HK-2 (cell line): ENCODE measurements at regions not wholly inside any gene's neighbourhood (a gene's known extent, or its start where the extent isn't known, plus 50 kb on each side); places are given as distances from the start of the nearest gene placed in this dataset.
"Not testable (repeated sequence)": the region's sequence is repeated elsewhere in the genome, so short reads cannot be mapped to it uniquely, and the experiment has no call there.

Experiments
- DNase-seq: peaks from one replicate; pipeline ENCODE4 v3.0.0-alpha.2; 2018; ENCODE audit not compliant: unreplicated experiment

- no peak for DNase-seq
Measured at GRCh38 chr14:98008381-98009113, 1211.4 kb downstream of the VRK1 start.

DNA sequence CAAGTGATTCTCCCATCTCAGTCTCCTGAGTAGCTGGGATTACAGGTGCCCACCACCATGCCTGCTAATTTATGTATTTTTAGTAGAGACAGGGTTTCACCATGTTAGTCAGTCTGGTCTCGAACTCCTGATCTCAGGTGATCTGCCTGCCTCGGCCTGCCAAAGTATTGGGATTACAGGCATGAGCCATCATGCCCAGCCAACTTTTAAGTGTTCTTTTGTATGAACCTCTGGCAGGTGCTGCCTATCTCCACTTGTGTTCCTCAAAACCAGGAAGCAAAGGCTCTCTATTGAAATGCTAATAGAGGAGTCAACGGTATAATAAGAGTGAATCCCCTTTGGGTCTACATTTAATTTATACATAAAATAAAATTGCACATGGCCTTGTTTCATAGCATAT, 1212.0 kb downstream of the VRK1 start:
- not testable (repeated sequence) for DNase-seq

GRCh38 chr14:98010784-98011183, 1213.6 kb downstream of the VRK1 start:
- no peak for DNase-seq

DNA sequence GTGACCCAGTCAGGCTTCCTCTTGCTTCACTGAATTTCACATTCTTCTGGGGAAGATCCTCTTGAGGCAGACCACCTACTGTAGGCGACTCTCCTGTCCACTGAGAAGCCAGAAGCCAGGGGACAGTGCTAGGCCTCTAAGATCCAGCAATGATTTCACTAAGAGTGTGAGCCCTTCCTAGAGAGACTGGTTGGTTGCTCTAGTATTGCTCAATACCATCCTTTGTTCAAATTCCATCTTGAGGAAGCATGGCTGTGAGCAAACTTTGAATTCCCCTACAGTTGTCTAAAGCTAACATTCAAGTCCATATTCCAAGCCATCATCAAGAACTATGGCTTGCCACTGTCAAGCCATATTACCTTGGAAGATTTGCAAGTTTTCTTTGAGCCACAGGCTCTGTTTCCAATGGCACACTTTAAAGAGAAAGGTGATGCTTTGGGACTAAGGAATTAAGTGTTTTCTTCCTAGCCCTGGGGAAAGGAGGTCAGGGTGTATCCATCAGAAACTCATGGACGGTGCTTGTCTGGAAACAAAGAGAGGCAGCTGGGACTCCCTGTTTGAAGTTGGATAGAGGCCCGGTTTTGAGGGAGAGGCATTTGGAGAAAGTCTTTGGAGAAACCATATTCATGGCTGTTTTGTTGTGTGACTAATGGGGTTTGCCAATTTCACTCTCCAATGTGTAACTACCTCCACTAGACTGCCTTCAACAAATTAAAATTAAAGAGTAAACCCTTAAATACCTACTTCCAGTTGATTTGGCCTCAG, 1217.9 kb downstream of the VRK1 start:
- DNase-seq: no peak

DNA sequence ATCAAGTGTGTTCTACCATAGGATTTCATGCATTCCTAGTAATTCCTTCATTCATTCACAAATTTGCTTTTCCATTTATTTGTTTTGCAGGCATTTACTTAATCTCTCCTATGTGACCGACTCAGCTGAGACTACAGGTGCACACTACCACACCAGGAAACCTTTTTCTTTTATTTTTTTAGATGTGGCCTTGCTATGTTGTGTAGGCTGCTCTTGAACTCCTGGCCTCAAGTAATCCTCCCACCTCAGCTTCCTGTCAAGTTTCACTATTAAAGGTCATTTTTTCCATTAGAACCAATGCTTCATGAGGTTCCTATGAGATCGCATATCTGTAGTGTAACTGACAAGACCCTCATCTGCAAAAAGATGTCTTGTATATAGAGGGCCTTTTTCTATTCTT, 1218.7 kb downstream of the VRK1 start:
- DNase-seq: no peak

DNA sequence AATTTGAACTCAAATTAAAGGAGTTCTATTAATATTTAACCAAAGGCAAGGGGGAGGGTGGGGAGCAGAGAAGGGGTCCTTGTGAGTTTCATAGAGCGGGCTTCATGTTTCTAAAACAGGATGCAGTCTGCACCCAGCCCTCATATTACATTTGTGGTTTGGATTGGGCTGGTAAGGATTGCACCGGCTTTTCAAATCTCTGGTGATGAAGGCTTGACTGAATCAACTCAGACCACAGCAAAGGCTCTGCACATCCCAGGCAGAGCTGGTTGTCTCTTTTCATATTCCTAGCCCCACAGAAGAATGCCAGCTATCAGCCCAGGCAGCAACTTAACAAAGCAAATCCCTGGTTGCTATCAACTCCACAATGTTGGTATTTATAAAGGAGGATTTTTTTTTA, 1221.4 kb downstream of the VRK1 start:
- no peak for DNase-seq

DNA sequence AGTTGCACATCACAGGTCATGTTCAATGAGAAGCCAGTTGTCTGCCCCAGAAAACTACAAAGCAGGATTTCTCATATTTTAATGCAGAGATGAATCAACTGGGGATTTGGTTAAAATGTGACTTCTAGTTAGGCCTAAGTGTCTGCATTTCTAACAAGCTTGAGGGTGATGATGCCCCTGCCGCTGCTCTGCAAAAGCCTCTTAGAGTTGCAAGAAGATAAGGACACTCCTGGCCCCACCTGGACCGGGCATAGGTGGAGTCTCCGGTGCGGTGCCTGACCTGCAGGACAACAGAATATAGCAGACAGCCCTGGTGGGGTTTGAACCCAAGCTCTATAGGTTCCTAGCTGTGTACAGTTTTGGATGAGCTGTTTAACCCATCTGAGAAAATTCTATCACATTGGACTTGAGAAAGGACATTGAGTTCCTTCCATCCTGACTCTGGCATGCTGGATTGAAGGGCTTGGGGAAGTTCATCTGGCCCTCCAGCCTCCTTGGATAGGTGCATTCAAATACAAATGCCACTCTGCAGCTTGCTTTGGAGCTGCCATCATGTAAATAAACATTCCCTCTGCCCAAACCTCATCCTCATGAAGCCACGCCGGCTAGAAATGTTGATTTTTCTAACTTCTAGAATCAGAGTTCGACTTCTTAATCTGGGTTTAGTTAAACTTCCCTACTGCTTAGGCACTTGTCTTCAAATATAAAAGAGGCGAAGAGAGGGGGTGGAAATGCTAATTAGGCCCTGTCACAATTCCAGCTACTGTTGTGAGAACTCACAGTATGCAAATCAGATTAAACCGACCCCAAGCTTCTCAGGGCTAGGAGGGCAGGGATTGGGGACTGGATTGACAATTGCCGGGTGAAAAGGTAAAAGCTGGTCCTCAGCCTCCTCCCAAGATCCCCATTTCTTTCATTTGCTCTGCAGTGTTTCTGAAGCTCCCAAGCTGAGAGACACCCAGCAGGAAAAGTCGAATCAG, 1225.6 kb downstream of the VRK1 start:
- DNase-seq: no peak

- no peak for DNase-seq
Measured at GRCh38 chr14:98028162-98028561, 1231.0 kb downstream of the VRK1 start.

DNA sequence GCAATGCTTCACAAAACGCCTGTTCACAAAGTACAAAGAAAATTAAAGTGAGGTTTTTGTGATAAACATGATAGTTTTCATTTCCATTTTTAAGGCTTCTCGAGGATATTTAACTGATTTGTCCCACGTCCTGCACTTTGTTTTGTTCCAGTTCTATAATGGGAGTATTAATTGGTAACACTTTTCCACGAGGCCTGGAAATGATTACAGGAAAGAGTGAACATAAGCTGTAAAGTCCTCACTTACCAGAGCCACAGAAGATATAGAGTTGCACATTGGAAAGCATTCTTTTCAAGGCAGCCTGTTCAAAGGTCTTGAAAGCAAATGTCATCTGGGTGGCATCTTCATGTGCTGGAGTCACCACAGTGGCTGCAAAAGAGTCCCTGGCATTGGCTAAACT, 1236.6 kb downstream of the BCL11B start:
- DNase-seq: no peak

- no peak for DNase-seq
Measured at GRCh38 chr14:98037831-98038230, 1234.2 kb downstream of the BCL11B start.

DNA sequence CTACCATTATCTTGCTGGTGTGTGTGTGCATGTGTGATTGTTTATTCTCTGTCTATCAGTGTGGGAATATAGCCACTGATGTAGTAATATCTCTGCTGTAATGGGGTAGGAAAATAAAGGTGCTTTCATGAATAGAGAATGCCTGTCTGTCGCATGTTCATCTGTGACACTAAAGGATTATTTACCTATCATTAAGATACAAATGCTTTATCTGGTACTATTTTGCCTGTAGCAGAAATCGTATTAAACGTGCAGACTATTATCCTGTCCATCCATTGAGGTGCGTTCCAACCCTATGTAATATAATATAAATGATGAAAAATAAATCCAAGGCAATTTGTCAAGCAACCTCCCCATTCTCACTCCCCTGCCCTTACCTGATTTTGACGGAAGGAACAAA, 1215.1 kb downstream of the BCL11B start:
- DNase-seq: no peak

DNA sequence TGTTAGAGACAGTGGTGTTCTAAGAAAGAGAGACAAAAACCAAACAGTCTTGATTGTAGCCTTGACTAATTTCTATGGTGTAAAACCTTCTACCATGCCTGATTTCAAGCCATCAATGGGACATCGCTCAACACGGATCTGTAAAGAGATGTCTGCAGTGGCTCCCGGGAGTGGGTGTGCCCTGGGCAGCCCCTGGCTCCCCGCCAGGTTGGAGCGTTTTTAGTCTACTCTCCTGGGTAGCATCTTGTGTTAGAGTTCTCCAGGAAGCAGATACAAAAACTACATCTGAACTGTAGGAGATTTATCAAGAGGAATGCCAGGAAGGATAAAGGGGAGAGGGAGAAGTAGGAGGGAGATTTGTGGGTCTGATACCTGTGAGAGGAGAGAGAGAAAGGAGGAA, 1212.9 kb downstream of the BCL11B start:
- no peak for DNase-seq

DNA sequence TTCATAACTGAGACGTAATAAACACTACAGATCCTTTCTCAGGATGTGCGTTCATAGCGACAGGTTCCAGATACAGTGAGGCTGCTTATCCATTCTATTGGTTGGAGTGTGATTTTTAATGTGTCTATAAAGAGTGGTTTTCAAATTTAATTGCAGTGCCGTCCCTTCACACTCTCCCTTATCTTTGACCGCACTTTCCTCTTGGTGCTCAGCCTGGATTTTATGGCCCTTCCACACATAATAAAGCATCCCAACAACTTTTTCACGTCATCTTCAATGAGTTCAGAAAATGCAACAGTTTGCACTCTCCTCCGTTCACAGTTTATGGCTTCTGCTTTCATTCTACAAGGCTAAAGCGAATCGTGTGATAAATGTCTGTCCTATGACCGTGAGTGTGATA, 1209.9 kb downstream of the BCL11B start:
- no peak for DNase-seq

DNA sequence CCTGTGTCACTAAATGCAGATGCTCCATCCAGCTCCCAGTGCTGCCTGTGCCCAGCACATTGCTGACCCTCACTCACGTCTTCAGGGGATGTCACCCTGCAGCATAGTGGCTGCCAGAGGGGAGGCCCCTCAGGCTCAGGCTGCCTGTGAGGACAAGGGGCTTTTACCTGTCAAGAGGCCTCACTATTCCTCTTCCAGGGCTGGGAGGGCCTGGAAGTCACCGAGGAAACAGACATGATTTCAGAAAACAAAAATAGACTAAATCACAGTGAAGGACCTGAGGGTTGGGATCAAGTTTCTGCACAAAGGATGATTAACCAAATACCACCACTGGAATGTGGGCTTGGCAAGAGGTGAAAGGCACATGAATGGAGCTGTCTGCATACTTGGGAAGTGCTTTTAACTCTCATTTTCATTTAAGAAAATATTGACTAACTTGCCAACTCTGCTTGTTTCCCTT, 1202.3 kb downstream of the BCL11B start:
- DNase-seq: peak; percentile 32

- DNase-seq: no peak
Measured at GRCh38 chr14:98070536-98070935, 1201.5 kb downstream of the BCL11B start.

DNA sequence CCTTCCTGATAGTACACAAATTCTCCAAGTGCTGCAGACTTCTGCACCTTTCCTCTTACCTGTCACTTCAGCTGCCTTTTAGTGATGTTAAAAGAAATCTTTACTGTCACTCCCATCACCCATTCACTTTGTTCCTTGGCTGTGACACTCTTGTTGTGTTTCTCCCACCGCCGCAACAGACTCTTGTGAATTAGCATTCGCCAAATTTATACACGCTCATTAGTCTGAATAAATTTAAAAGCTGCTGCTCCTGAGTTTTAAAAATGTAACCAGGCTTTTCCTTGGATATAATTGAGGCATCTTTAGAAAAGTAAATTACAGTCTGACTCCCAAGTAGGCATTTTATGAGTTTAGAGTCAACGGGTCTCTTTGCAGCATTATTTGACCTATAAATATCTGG, 1197.9 kb downstream of the BCL11B start:
- no peak for DNase-seq

- no peak for DNase-seq
Measured at GRCh38 chr14:98077176-98077575, 1194.8 kb downstream of the BCL11B start.

DNA sequence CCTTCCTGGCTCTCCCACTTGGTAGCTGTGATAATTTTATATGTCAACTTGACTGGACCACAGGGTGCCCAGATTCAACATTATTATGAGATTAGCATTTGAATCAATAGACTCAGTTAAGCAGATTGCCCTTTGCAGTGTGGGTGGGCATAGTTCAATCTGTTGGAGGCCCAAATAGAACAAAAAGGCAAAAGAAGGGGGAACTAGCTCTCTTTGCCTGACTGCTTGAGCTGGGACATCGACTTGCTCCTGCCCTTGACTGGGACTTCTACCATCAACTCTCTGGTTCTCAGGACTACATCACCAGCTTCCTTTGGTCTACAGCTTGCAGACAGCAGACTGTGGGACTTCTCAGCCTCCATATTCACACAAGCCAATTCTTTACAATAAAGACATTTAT, 1189.2 kb downstream of the BCL11B start:
- no peak for DNase-seq

DNA sequence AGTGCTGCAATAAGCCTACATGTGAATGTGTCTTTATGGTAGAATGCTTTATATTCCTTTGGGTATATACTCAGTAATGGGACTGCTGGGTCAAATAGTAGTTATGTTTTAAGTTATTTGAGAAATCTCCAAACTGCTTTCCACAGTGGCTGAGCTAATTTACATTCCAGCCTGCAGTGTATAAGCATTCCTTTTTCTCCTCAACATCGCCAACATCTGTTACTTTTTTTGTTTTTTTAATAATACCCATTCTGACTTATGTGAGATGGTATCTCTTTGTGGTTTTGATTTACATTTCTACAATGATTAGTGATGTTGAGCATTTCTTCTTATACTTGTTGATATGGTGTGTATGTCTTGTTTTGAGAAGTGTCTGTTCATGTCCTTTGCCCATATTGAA, 1186.2 kb downstream of the BCL11B start:
- DNase-seq: no peak

DNA sequence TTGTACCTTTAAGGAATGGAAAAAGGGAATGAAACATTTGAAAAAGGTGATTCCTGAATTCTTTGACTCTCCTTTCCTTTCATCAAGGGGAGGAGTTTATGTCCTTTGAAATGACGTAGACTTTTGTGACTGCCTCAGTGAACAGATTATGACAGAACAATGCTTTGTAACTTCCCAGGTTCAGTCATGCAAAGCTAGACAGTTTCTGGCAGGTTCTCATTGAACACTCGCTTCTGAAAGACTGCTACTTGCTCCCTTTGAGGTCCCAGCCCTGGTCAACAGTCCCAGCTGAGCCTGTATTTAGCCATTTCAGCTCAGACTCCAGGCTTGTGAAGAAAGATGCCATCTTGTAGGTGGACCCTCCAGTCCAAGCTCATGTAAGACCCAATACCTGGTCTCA, 1178.9 kb downstream of the BCL11B start:
- DNase-seq: no peak

- DNase-seq: no peak
Measured at GRCh38 chr14:98099527-98099926, 1172.5 kb downstream of the BCL11B start.

GRCh38 chr14:98101323-98101722, 1170.7 kb downstream of the BCL11B start:
- DNase-seq: no peak
